H9 (cell line): ENCODE measurements at regions not wholly inside any gene's neighbourhood (a gene's known extent, or its start where the extent isn't known, plus 50 kb on each side); places are given as distances from the start of the nearest gene placed in this dataset.

Experiments
- DNase-seq: peaks from one replicate; pipeline ENCODE4 v3.0.0-alpha.2; 2017
- H2AFZ ChIP-seq: one replicate; pipeline ENCODE4 v1.6.1; 2013; ENCODE audit warnings: mild to moderate bottlenecking, low read length, control low read depth, moderate library complexity
- H2AK5ac ChIP-seq: 2 replicates; pipeline ENCODE4 v1.6.1; 2013; ENCODE audit warnings: low read length, control low read depth, mixed read lengths; ENCODE audit not compliant: insufficient read length
- H2BK120ac ChIP-seq: one replicate; pipeline ENCODE4 v1.6.1; 2013; ENCODE audit warnings: low read depth, mild to moderate bottlenecking, low read length, control low read depth, inconsistent platforms; ENCODE audit not compliant: poor library complexity, severe bottlenecking
- H2BK12ac ChIP-seq: 2 replicates; pipeline ENCODE4 v1.6.1; 2013; ENCODE audit warnings: low read length, control low read depth, mixed read lengths, low read depth; ENCODE audit not compliant: insufficient read length
- H2BK15ac ChIP-seq: 2 replicates; pipeline ENCODE4 v1.6.1; 2013; ENCODE audit warnings: low read depth, low read length, control low read depth
- H2BK20ac ChIP-seq: one replicate; pipeline ENCODE4 v1.6.1; 2013; ENCODE audit warnings: low read depth, mild to moderate bottlenecking, low read length, control low read depth, inconsistent platforms; ENCODE audit not compliant: poor library complexity, severe bottlenecking
- H2BK5ac ChIP-seq: 2 replicates; pipeline ENCODE4 v1.6.1; 2013; ENCODE audit warnings: low read length, control low read depth, mixed read lengths; ENCODE audit not compliant: insufficient read length
- H3K14ac ChIP-seq: 2 replicates; pipeline ENCODE4 v1.6.1; 2013; ENCODE audit warnings: low read length, control low read depth; ENCODE audit not compliant: insufficient read depth
- H3K18ac ChIP-seq: 2 replicates; pipeline ENCODE4 v1.6.1; 2013; ENCODE audit warnings: low read depth, mild to moderate bottlenecking, mixed read lengths, low read length, control low read depth; ENCODE audit not compliant: insufficient read length
- H3K23ac ChIP-seq: 2 replicates; pipeline ENCODE4 v1.6.1; 2013; ENCODE audit warnings: low read length, control low read depth, mixed read lengths, low read depth; ENCODE audit not compliant: insufficient read length
- H3K23me2 ChIP-seq: 2 replicates; pipeline ENCODE4 v1.6.1; 2013; ENCODE audit warnings: low read depth, mild to moderate bottlenecking, mixed read lengths, low read length, control low read depth; ENCODE audit not compliant: insufficient read length, poor library complexity, severe bottlenecking
- H3K27ac ChIP-seq: 2 replicates; pipeline ENCODE4 v1.5.1; 2013; ENCODE audit warnings: low read length, control low read depth, mixed read lengths, low read depth; ENCODE audit not compliant: insufficient read length
- H3K27me3 ChIP-seq: 2 replicates; pipeline ENCODE4 v1.6.1; 2013; ENCODE audit warnings: low read length, control low read depth, inconsistent platforms; ENCODE audit not compliant: insufficient read depth
- H3K4ac ChIP-seq: 2 replicates; pipeline ENCODE4 v1.6.1; 2013; ENCODE audit warnings: low read depth, mild to moderate bottlenecking, control low read depth, inconsistent platforms, low read length, moderate library complexity
- H3K4me1 ChIP-seq: 2 replicates; pipeline ENCODE4 v1.6.1; 2013; ENCODE audit warnings: low read length, control low read depth, inconsistent platforms; ENCODE audit not compliant: insufficient read depth
- H3K4me2 ChIP-seq: 2 replicates; pipeline ENCODE4 v1.6.1; 2013; ENCODE audit warnings: low read length, control low read depth, mixed read lengths; ENCODE audit not compliant: insufficient read length, insufficient read depth
- H3K56ac ChIP-seq: 2 replicates; pipeline ENCODE4 v1.6.1; 2013; ENCODE audit warnings: low read depth, mild to moderate bottlenecking, mixed read lengths, low read length, control low read depth; ENCODE audit not compliant: insufficient read length
- H3K79me1 ChIP-seq: 2 replicates; pipeline ENCODE4 v1.6.1; 2013; ENCODE audit warnings: low read depth, mild to moderate bottlenecking, moderate library complexity, low read length, control low read depth, inconsistent platforms; ENCODE audit not compliant: insufficient read depth, poor library complexity, severe bottlenecking
- H3K79me2 ChIP-seq: 2 replicates; pipeline ENCODE4 v1.6.1; 2013; ENCODE audit warnings: low read length, control low read depth, inconsistent platforms; ENCODE audit not compliant: insufficient read depth
- H3K9ac ChIP-seq: 2 replicates; pipeline ENCODE4 v1.6.1; 2013; ENCODE audit warnings: low read length, control low read depth, mixed read lengths; ENCODE audit not compliant: insufficient read length; ENCODE audit errors: extremely low read depth
- H3K9me3 ChIP-seq: one replicate; pipeline ENCODE4 v1.6.1; 2013; ENCODE audit warnings: low read depth, low read length, inconsistent platforms; ENCODE audit not compliant: control insufficient read depth
- H3T11ph ChIP-seq: one replicate; pipeline ENCODE4 v1.6.1; 2013; ENCODE audit warnings: mild to moderate bottlenecking, low read length, control low read depth, inconsistent platforms
- H4K20me1 ChIP-seq: one replicate; pipeline ENCODE4 v1.6.1; 2013; ENCODE audit not compliant: control insufficient read depth, insufficient read length, insufficient read depth
- H4K5ac ChIP-seq: 2 replicates; pipeline ENCODE4 v1.6.1; 2013; ENCODE audit warnings: low read depth, mild to moderate bottlenecking, mixed read lengths, low read length, control low read depth; ENCODE audit not compliant: insufficient read length
- H4K8ac ChIP-seq: replicated peaks from 2 replicates; pipeline ENCODE4 v1.6.1; 2013; ENCODE audit warnings: low read length, control low read depth, mixed read lengths, low read depth; ENCODE audit not compliant: insufficient read length
- H4K91ac ChIP-seq: 2 replicates; pipeline ENCODE4 v1.6.1; 2013; ENCODE audit warnings: low read depth, mild to moderate bottlenecking, moderate library complexity, mixed read lengths, low read length, control low read depth; ENCODE audit not compliant: insufficient read length
- H3K27ac Mint-ChIP-seq, 3 experiments: 2 replicates in 2 of 3; 3 replicates in 1 of 3; pipeline ENCODE4 v1.8.0; 2020 to 2021; ENCODE audit warnings: mixed read lengths in 3 of 3, mild to moderate bottlenecking in 1 of 3, moderate library complexity in 1 of 3
- H3K27me3 Mint-ChIP-seq: 2 replicates; pipeline ENCODE4 v1.8.0; 2021; ENCODE audit warnings: low read depth, mild to moderate bottlenecking, moderate library complexity, mixed read lengths
- H3K36me3 Mint-ChIP-seq, 3 experiments: 2 replicates in 2 of 3; 3 replicates in 1 of 3; pipeline ENCODE4 v1.8.0; 2020 to 2021; ENCODE audit warnings: low read depth in 3 of 3, mixed read lengths in 3 of 3; ENCODE audit not compliant: insufficient read depth in 1 of 3
- H3K4me1 Mint-ChIP-seq, 2 experiments: 2 replicates each; pipeline ENCODE4 v1.8.0; 2020; ENCODE audit warnings: mixed read lengths in 2 of 2
- H3K4me3 Mint-ChIP-seq, 2 experiments: 2 replicates in 1 of 2; 3 replicates in 1 of 2; pipeline ENCODE4 v1.8.0; 2020 to 2021; ENCODE audit warnings: mild to moderate bottlenecking in 2 of 2, mixed read lengths in 2 of 2, moderate library complexity in 1 of 2
- H3K9me3 Mint-ChIP-seq, 2 experiments: 2 replicates in 1 of 2; 3 replicates in 1 of 2; pipeline ENCODE4 v1.8.0; 2020; ENCODE audit warnings: mild to moderate bottlenecking in 2 of 2, mixed read lengths in 2 of 2, moderate library complexity in 1 of 2
- CTCF ChIP-seq: fragments of 200-600 bp; sonication (generic); conservative IDR thresholded peaks from 3 replicates; pipeline ENCODE4 v1.8.0; 2021; ENCODE audit warnings: antibody characterized with exemption, mild to moderate bottlenecking
- WGBS: extraction: QIAGEN DNeasy Blood & Tissue Kit; methylation state at CpG from one replicate; pipeline ENCODE4 v1.1.7; 2013; ENCODE audit warnings: missing lambda C conversion rate, low lambda C conversion rate, mixed read lengths; ENCODE audit not compliant: insufficient read length; ENCODE audit errors: extremely low coverage; 5-methylcytosine and 5-hydroxymethylcytosine counted together

GRCh38 chr11:116582571-116582970 lies 190.2 kb downstream of the BUD13 start:
- Histone ChIP-seq H4K91ac (no peak overlapping the region), H2BK5ac (no peak overlapping the region), H2AFZ (no peak overlapping the region), H3K18ac (no peak overlapping the region), H3K23ac (no peak overlapping the region), H4K8ac (no peak overlapping the region), H2AK5ac (no peak overlapping the region), H4K5ac (no peak overlapping the region), H2BK15ac (no peak overlapping the region), H2BK20ac (no peak overlapping the region), H2BK12ac (no peak overlapping the region), H3K9ac (no peak overlapping the region), H3K4me1 (0 out of 2 replicates have a peak, but pooled peaks cover 3% of the 10 kb centered on the region), H3K9me3 (no peaks in the 10 kb centered on the region), H3K27me3 (peaks cover 42% of the 10 kb centered on the region), H4K20me1 (no peaks in the 10 kb centered on the region), H3K79me1 (no peaks in the 10 kb centered on the region), H3K14ac (no peak overlapping the region), H3K56ac (no peak overlapping the region), H3T11ph (no peak overlapping the region), H3K4ac (no peak overlapping the region), H3K79me2 (no peaks in the 10 kb centered on the region), H2BK120ac (no peak overlapping the region), H3K23me2 (peaks cover 8% of the 10 kb centered on the region), H3K4me2 (no peak overlapping the region), H3K27ac (no peak overlapping the region)
- no CpG with 5 or more reads among the region's 8 CpGs for WGBS
- H3K4me3 Mint-ChIP-seq = no peak overlapping the region
- peaks cover 0 to 2% of the 10 kb centered on the region in 2 experiments; a peak in 2 of 5 replicates for H3K9me3 Mint-ChIP-seq
- H3K4me1 Mint-ChIP-seq = peaks cover 50 to 60% of the 10 kb centered on the region in 2 experiments
- no peak for TF ChIP-seq CTCF
- DNase-seq = no peak
- H3K27me3 Mint-ChIP-seq = peaks cover 95% of the 10 kb centered on the region
- H3K27ac Mint-ChIP-seq = no peak overlapping the region
- H3K36me3 Mint-ChIP-seq = peaks cover 0 to 2% (median 0%) of the 10 kb centered on the region in 3 experiments; a peak in 1 of 7 replicates
